Fibroblast of the aortic adventitia (primary cell): ENCODE measurements at regions not wholly inside any gene's neighbourhood (a gene's known extent, or its start where the extent isn't known, plus 50 kb on each side); places are given as distances from the start of the nearest gene placed in this dataset.
"Not testable (repeated sequence)": the region's sequence is repeated elsewhere in the genome, so short reads cannot be mapped to it uniquely, and the experiment has no call there.

ENCODE experiments used
- DNase-seq: peaks from one replicate; pipeline ENCODE4 v3.0.0-alpha.2; 2010; ENCODE audit warnings: low read depth
- H3K4me3 ChIP-seq: 2 replicates; pipeline ENCODE4 v1.5.1; 2011; ENCODE audit warnings: low read depth, mild to moderate bottlenecking, control low read depth, low read length, moderate library complexity
- CTCF ChIP-seq: IDR thresholded peaks from 2 replicates; pipeline ENCODE4 v1.5.1; 2011; ENCODE audit warnings: mild to moderate bottlenecking, low read length, control low read depth, inconsistent platforms; ENCODE audit not compliant: insufficient read depth

GRCh38 chr6:164661716-164662115 is 647.7 kb downstream of the C6orf118 start:
- no peak for TF ChIP-seq CTCF
- DNase-seq: no peak
- H3K4me3 ChIP-seq: no peak overlapping the region

DNA sequence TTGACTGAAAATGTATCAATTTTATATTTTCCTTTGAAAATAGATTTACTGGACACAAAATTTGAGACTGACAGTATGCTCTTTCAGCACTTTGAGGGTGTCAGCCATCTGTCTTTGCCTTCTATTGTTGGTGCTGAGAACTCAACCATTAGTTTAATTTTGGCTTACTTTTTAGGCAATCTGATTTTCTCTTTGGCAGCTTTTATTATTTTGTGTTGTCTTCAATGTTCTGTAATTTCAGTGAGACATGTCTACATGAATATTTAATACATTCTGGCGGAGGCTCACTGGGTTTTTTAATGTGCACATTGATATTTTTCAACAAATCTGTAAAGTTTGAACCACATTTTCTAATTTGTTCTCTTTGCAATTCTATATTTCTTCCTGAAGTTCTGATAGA is 648.6 kb downstream of the C6orf118 start:
- no peak for DNase-seq
- no peak overlapping the region for H3K4me3 ChIP-seq
- no peak for TF ChIP-seq CTCF

GRCh38 chr6:164640956-164641355 is 668.4 kb downstream of the C6orf118 start:
- no peak for TF ChIP-seq CTCF
- no peak for DNase-seq
- no peak overlapping the region for H3K4me3 ChIP-seq

GRCh38 chr6:164628302-164628931 is 681.0 kb downstream of the C6orf118 start:
- H3K4me3 ChIP-seq: no peak overlapping the region
- TF ChIP-seq CTCF: no peak
- DNase-seq: no peak

GRCh38 chr6:164616917-164617524 is 692.4 kb downstream of the C6orf118 start:
- no peak overlapping the region for H3K4me3 ChIP-seq
- TF ChIP-seq CTCF: no peak
- no peak for DNase-seq

DNA sequence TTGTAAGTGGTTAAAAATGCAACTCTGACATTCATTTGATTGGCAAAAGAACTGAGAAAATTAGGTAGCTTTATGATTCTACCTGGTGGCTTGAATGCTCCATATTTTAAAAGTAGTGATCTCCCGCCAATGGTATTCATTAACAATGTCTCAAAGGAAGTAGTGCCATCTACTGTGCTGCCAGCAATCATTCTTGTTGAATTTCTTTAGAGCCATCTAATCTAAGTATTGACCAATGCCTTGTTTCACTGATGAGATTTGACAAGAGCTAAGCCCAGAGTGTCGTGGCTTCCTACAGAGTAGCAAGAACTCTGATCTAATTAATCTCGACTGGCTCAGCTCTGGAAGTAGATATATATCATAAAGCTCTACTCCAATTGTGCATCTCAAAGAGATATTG is 696.7 kb downstream of the C6orf118 start:
- TF ChIP-seq CTCF: no peak
- H3K4me3 ChIP-seq: no peak overlapping the region
- no peak for DNase-seq

GRCh38 chr6:164610859-164611258 is 698.5 kb downstream of the C6orf118 start:
- not testable (repeated sequence) for H3K4me3 ChIP-seq, DNase-seq

- DNase-seq, H3K4me3 ChIP-seq: not testable (repeated sequence)
These were observed 707.0 kb downstream of the C6orf118 start for GRCh38 chr6:164602415-164602814.
